ENCODE measurements at regions not wholly inside any gene's neighbourhood (a gene's known extent, or its start where the extent isn't known, plus 50 kb on each side); places are given as distances from the start of the nearest gene placed in this dataset.

- TF ChIP-seq CTCF (IDR thresholded peaks at IDR 0.05; ENCODE audit: insufficient read depth, low read depth, low read length, missing control alignments), result no peak
- peak; percentile 76 for DNase-seq (ENCODE audit: low read depth)
- no peak overlapping the region for H3K4me3 ChIP-seq (ENCODE audit: low read length)
These were observed 374.8 kb downstream of the NFIB start for GRCh38 chr9:13939134-13939533.

- no peak for TF ChIP-seq CTCF (IDR thresholded peaks at IDR 0.05; ENCODE audit: insufficient read depth, low read depth, low read length, missing control alignments)
- no peak overlapping the region for H3K4me3 ChIP-seq (ENCODE audit: low read length)
- DNase-seq (ENCODE audit: low read depth), result no peak
These were observed 379.5 kb downstream of the NFIB start for GRCh38 chr9:13934416-13934815.

DNA sequence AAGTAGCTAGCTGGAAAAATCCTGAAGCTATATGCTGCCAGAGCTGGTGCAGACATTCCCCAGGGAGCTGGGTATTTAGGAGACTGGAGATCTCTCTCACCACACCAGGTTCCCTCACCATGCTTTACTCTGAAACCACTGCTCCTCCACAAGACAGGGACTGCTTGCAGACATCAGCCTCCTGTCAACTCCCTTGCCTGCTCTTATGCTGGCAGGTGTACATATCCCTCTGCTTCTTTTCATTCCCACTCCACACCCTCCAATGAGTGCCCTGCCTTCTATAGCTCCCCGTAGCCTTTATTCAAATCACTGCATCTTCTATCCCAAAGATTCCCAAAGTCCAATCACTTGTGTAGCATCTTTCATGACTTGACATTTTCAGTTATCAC is 380.7 kb downstream of the NFIB start:
- no peak for TF ChIP-seq CTCF (IDR thresholded peaks at IDR 0.05; ENCODE audit: insufficient read depth, low read depth, low read length, missing control alignments)
- H3K4me3 ChIP-seq (ENCODE audit: low read length), result no peak overlapping the region
- no peak for DNase-seq (ENCODE audit: low read depth)

DNA sequence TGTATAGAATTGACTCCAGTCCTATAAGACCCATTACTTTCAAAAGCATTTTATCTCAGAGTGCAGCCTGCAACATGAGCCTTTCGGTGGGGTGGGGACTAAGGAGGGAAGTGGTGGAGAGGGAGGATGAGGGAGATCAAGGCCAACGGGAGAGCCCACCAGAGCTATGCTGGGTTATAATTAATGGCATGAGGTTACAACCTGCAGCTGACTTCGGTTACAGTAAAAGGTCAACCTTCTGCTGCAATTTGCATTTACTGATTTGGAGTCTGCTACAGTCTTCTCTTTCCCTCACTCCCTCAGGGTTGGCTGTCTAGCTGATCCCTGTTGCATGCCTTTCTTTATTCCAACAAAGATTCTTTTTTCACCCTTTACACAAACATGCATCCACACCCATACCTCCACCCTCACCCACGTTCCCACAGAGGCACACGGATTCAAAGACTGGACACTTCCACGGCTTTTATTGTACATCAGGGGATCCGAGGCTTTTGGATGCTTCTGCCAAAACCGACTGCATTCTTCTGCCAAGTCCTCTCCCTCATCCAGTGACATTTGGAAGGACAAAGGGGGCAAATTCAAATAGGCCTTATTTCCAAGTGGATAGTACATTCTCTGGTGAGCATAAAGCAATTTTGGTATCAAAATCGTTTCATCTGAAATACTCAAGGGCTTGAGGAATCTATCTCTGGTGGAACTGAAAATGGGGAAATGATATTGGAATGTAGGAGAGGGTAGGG is 381.2 kb downstream of the NFIB start:
- no peak overlapping the region for H3K4me3 ChIP-seq (ENCODE audit: low read length)
- no peak for DNase-seq (ENCODE audit: low read depth)
- TF ChIP-seq CTCF (IDR thresholded peaks at IDR 0.05; ENCODE audit: insufficient read depth, low read depth, low read length, missing control alignments), result no peak

DNA sequence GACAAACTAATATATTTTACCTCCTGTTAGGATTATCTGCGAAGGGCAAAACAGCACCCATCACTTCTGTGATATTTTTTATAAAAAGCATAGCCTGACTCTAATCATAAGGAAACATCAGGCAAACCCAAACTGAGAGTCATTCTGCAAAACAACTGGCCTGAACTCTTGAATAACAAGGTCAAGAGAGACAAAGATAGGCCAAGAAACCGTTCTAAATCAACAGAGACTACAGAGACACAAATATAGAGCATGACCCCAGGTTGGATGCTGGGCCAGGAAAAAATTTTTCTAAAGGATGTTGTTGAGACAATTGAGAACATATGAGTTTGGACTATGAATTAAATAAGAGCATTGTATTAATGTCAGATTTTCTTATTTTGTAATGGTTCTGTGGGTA is 384.9 kb downstream of the NFIB start:
- no peak for DNase-seq (ENCODE audit: low read depth)
- no peak overlapping the region for H3K4me3 ChIP-seq (ENCODE audit: low read length)
- TF ChIP-seq CTCF (IDR thresholded peaks at IDR 0.05; ENCODE audit: insufficient read depth, low read depth, low read length, missing control alignments), result no peak

GRCh38 chr9:13923381-13923780 is 390.6 kb downstream of the NFIB start:
- no peak for DNase-seq (ENCODE audit: low read depth)
- H3K4me3 ChIP-seq (ENCODE audit: low read length), result no peak overlapping the region
- TF ChIP-seq CTCF (IDR thresholded peaks at IDR 0.05; ENCODE audit: insufficient read depth, low read depth, low read length, missing control alignments), result no peak

DNA sequence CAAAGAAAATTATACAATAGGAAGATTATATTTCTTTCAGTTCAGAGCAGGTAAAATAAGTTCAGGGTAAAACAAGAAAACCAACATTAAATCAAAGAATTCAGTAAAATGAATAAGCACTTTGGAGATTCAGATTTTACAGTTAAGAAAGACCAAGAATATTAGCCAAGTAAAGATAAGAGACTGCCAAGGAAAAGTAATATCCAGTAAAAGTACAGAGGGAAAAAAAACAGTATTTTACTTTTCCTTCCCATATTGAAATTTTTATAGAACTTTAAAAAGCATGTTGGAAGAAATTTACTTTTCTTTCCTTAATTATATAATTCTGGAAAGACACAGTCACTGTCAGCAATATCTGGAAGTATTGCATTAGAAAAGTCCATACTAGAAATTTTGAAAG is 393.4 kb downstream of the NFIB start:
- no peak for DNase-seq (ENCODE audit: low read depth)
- no peak overlapping the region for H3K4me3 ChIP-seq (ENCODE audit: low read length)
- no peak for TF ChIP-seq CTCF (IDR thresholded peaks at IDR 0.05; ENCODE audit: insufficient read depth, low read depth, low read length, missing control alignments)

Measured in epithelial cell of esophagus (primary cell).